Neuronal stem cell (in vitro differentiated cells): ENCODE measurements at regions not wholly inside any gene's neighbourhood (a gene's known extent, or its start where the extent isn't known, plus 50 kb on each side); places are given as distances from the start of the nearest gene placed in this dataset.

Experiments
- DNase-seq: peaks from one replicate; pipeline ENCODE4 v3.0.0-alpha.2; 2013; ENCODE audit warnings: low spot score
- H2AFZ ChIP-seq: one replicate; pipeline ENCODE4 v1.6.1; 2013; ENCODE audit warnings: mild to moderate bottlenecking, low read length, inconsistent platforms
- H2AK5ac ChIP-seq: 2 replicates; pipeline ENCODE4 v1.6.1; 2013; ENCODE audit warnings: low read depth, mild to moderate bottlenecking, inconsistent platforms, low read length, moderate library complexity, mixed read lengths
- H2BK120ac ChIP-seq: 2 replicates; pipeline ENCODE4 v1.6.1; 2013; ENCODE audit warnings: low read depth, mild to moderate bottlenecking, inconsistent platforms, low read length, moderate library complexity, mixed read lengths
- H2BK12ac ChIP-seq: one replicate; pipeline ENCODE4 v1.6.1; 2013; ENCODE audit warnings: low read length, inconsistent platforms
- H2BK15ac ChIP-seq: 2 replicates; pipeline ENCODE4 v1.6.1; 2013; ENCODE audit warnings: mild to moderate bottlenecking, low read length, inconsistent platforms, mixed read lengths
- H2BK5ac ChIP-seq: one replicate; pipeline ENCODE4 v1.6.1; 2013; ENCODE audit warnings: inconsistent platforms, mild to moderate bottlenecking, low read length, moderate library complexity
- H3K14ac ChIP-seq: one replicate; pipeline ENCODE4 v1.6.1; 2013; ENCODE audit warnings: low read length, inconsistent platforms
- H3K18ac ChIP-seq: 2 replicates; pipeline ENCODE4 v1.6.1; 2013; ENCODE audit warnings: low read length, inconsistent platforms
- H3K23ac ChIP-seq: 2 replicates; pipeline ENCODE4 v1.6.1; 2013; ENCODE audit warnings: low read depth, mild to moderate bottlenecking, mixed read lengths, low read length, inconsistent platforms; ENCODE audit not compliant: poor library complexity
- H3K27ac ChIP-seq: replicated peaks from 3 replicates; pipeline ENCODE4 v1.5.1; 2013; ENCODE audit warnings: low read length, inconsistent platforms
- H3K27me3 ChIP-seq, 3 experiments: 2 replicates each; pipeline ENCODE4 v1.6.1; 2013; ENCODE audit warnings: low read length in 3 of 3, mild to moderate bottlenecking in 2 of 3, inconsistent platforms in 1 of 3, low read depth in 1 of 3, mixed read lengths in 1 of 3, moderate library complexity in 1 of 3; ENCODE audit not compliant: control insufficient read depth in 3 of 3, insufficient read depth in 3 of 3
- H3K36me3 ChIP-seq, 2 donors: replicated peaks in 1 of 2; 2 replicates each; pipeline ENCODE4 v1.6.1; 2013; ENCODE audit warnings: low read length in 2 of 2; ENCODE audit not compliant: control insufficient read depth in 2 of 2, insufficient read depth in 2 of 2
- H3K4ac ChIP-seq: 2 replicates; pipeline ENCODE4 v1.6.1; 2013; ENCODE audit warnings: inconsistent platforms, mild to moderate bottlenecking, low read length, moderate library complexity
- H3K4me1 ChIP-seq, 2 donors: 1 replicate in 1 of 2; 2 replicates in 1 of 2; pipeline ENCODE4 v1.6.1; 2013; ENCODE audit warnings: low read length in 2 of 2, low read depth in 1 of 2; ENCODE audit not compliant: control insufficient read depth in 2 of 2, insufficient read depth in 1 of 2
- H3K4me2 ChIP-seq: one replicate; pipeline ENCODE4 v1.6.1; 2013; ENCODE audit warnings: mild to moderate bottlenecking, low read length, inconsistent platforms; ENCODE audit not compliant: insufficient read depth, poor library complexity, severe bottlenecking
- H3K4me3 ChIP-seq, 2 donors: 2 replicates each; pipeline ENCODE4 v1.5.1; 2013; ENCODE audit warnings: low read length in 2 of 2, mild to moderate bottlenecking in 2 of 2, inconsistent platforms in 1 of 2, moderate library complexity in 1 of 2
- H3K79me1 ChIP-seq: one replicate; pipeline ENCODE4 v1.6.1; 2013; ENCODE audit warnings: low read depth, mild to moderate bottlenecking, inconsistent platforms, low read length, moderate library complexity
- H3K9ac ChIP-seq: one replicate; pipeline ENCODE4 v1.6.1; 2013; ENCODE audit warnings: mild to moderate bottlenecking, low read depth, low read length, inconsistent platforms; ENCODE audit not compliant: poor library complexity
- H3K9me3 ChIP-seq, 2 donors: replicated peaks in 1 of 2; 2 replicates each; pipeline versions ENCODE3 to v1.6.1; 2013; ENCODE audit warnings: low read length in 2 of 2, mild to moderate bottlenecking in 2 of 2, inconsistent platforms in 1 of 2, low read depth in 1 of 2, mixed read lengths in 1 of 2, moderate library complexity in 1 of 2; ENCODE audit not compliant: control insufficient read depth in 2 of 2, insufficient read depth in 1 of 2
- H4K8ac ChIP-seq: one replicate; pipeline ENCODE4 v1.6.1; 2013; ENCODE audit warnings: low read depth, mild to moderate bottlenecking, inconsistent platforms, low read length, moderate library complexity
- H4K91ac ChIP-seq: one replicate; pipeline ENCODE4 v1.6.1; 2013; ENCODE audit warnings: low read length, low read depth, mild to moderate bottlenecking, inconsistent platforms; ENCODE audit not compliant: poor library complexity
- WGBS, 2 donors: extraction: QIAGEN DNeasy Blood & Tissue Kit; methylation state at CpG; one replicate each; pipeline ENCODE4 v1.1.7; 2013; ENCODE audit warnings: missing lambda C conversion rate in 2 of 2, mixed read lengths in 1 of 2; ENCODE audit not compliant: insufficient read length in 2 of 2, insufficient replicate concordance in 1 of 2; ENCODE audit errors: extremely low coverage in 2 of 2; 5-methylcytosine and 5-hydroxymethylcytosine counted together

DNA sequence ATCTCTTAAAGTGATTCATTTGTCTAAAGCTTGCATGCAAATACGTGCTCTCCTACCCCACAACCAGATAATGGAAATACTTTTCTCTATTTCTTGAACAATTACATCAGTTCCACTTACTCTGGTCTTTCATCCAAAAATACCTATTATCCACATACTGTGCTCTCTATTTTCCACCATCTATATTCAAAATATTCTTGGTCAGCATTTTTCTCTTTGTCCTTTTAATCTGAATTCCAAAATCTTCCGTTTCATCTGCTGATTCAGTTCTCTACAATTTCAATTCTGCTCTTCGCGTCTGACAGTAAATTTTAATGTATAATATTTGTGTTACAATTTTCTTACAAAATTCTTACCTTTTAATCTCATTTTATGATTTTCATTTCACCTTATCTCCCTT, 110.3 kb downstream of the ZNF648 start:
- H3K9me3 ChIP-seq = no peaks in the 10 kb centered on the region
- no peak overlapping the region for H3K23ac ChIP-seq
- no peaks in the 10 kb centered on the region for H3K79me1 ChIP-seq
- H2BK5ac ChIP-seq = no peak overlapping the region
- H2BK12ac ChIP-seq = no peak overlapping the region
- no peak overlapping the region for H2BK120ac ChIP-seq
- WGBS, 2 donors = no CpG with 5 or more reads among the region's 4 CpGs
- H3K36me3 ChIP-seq = no peaks in the 10 kb centered on the region
- no peak overlapping the region for H3K4me3 ChIP-seq
- no peak overlapping the region for H3K4me2 ChIP-seq
- H2BK15ac ChIP-seq = no peak overlapping the region
- no peak overlapping the region for H3K14ac ChIP-seq
- H3K4ac ChIP-seq = no peak overlapping the region
- H3K27me3 ChIP-seq = no peaks in the 10 kb centered on the region
- no peak overlapping the region for H2AFZ ChIP-seq
- H4K8ac ChIP-seq = no peak overlapping the region
- no peak overlapping the region for H4K91ac ChIP-seq
- no peak for DNase-seq
- H3K27ac ChIP-seq = no peak overlapping the region
- no peaks in the 10 kb centered on the region for H3K4me1 ChIP-seq
- H2AK5ac ChIP-seq = no peak overlapping the region
- H3K9ac ChIP-seq = no peak overlapping the region
- no peak overlapping the region for H3K18ac ChIP-seq

GRCh38 chr1:181949500-181949899, 112.0 kb downstream of the ZNF648 start:
- H4K8ac ChIP-seq = no peak overlapping the region
- H3K9me3 ChIP-seq = no peaks in the 10 kb centered on the region
- H2AFZ ChIP-seq = no peak overlapping the region
- H3K14ac ChIP-seq = no peak overlapping the region
- no peak overlapping the region for H3K23ac ChIP-seq
- no peak overlapping the region for H3K4ac ChIP-seq
- no peak overlapping the region for H2BK5ac ChIP-seq
- H3K27ac ChIP-seq = no peak overlapping the region
- DNase-seq = no peak
- no peak overlapping the region for H2AK5ac ChIP-seq
- no peak overlapping the region for H3K4me2 ChIP-seq
- H3K4me3 ChIP-seq = no peak overlapping the region
- H3K4me1 ChIP-seq = no peaks in the 10 kb centered on the region
- H3K9ac ChIP-seq = no peak overlapping the region
- H3K79me1 ChIP-seq = no peaks in the 10 kb centered on the region
- no peak overlapping the region for H4K91ac ChIP-seq
- no peak overlapping the region for H2BK120ac ChIP-seq
- H3K36me3 ChIP-seq = no peaks in the 10 kb centered on the region
- no peak overlapping the region for H2BK15ac ChIP-seq
- no peak overlapping the region for H2BK12ac ChIP-seq
- H3K27me3 ChIP-seq = no peaks in the 10 kb centered on the region
- WGBS, 2 donors = no CpG with 5 or more reads among the region's 2 CpGs
- no peak overlapping the region for H3K18ac ChIP-seq

GRCh38 chr1:181948372-181948771, 113.1 kb downstream of the ZNF648 start:
- H3K4me3 ChIP-seq = no peak overlapping the region
- H3K4me1 ChIP-seq = no peaks in the 10 kb centered on the region
- WGBS, 2 donors = no CpG with 5 or more reads among the region's 1 CpG

DNA sequence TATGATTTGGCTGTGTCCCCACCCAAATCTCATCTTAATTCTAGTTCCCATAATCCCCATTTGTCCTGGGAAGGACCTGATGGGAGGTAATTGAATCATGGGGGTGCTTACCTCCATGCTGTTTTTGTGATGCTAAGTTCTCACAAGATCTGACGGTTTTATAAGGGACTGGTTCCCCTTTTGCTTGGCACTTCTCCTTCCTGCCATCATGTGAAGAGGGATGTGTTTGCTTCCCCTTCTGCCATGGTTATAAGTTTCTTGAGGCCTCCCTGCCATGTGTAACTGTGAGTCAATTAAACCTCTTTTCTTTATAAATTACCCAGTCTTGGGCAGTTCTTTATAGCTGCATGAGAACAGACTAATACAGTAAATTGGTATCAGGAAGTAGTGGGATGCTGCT, 114.1 kb downstream of the ZNF648 start:
- Histone ChIP-seq H3K36me3 (no peaks in the 10 kb centered on the region), H3K14ac (no peak overlapping the region), H3K79me1 (no peaks in the 10 kb centered on the region), H3K23ac (no peak overlapping the region), H3K27me3 (no peaks in the 10 kb centered on the region), H3K27ac (no peak overlapping the region), H2AFZ (no peak overlapping the region), H2BK5ac (no peak overlapping the region), H3K4me2 (no peak overlapping the region), H3K4me3 (no peak overlapping the region), H4K91ac (no peak overlapping the region), H4K8ac (no peak overlapping the region), H3K18ac (no peak overlapping the region), H3K9ac (no peak overlapping the region), H2AK5ac (no peak overlapping the region), H3K4me1 (no peaks in the 10 kb centered on the region), H2BK120ac (no peak overlapping the region), H2BK12ac (no peak overlapping the region), H3K4ac (no peak overlapping the region), H2BK15ac (no peak overlapping the region), H3K9me3 (no peaks in the 10 kb centered on the region)
- DNase-seq = no peak
- no CpG with 5 or more reads among the region's 1 CpG for WGBS, 2 donors

More at GRCh38 chr1:181948372-181948771, 113.1 kb downstream of the ZNF648 start:
- H3K18ac ChIP-seq = no peak overlapping the region
- H2BK5ac ChIP-seq = no peak overlapping the region
- H3K23ac ChIP-seq = no peak overlapping the region
- no peak overlapping the region for H3K4me2 ChIP-seq
- no peak overlapping the region for H3K27ac ChIP-seq
- no peak overlapping the region for H2AFZ ChIP-seq
- H2AK5ac ChIP-seq = no peak overlapping the region
- no peaks in the 10 kb centered on the region for H3K9me3 ChIP-seq
- no peak overlapping the region for H2BK120ac ChIP-seq
- H4K91ac ChIP-seq = no peak overlapping the region
- H2BK15ac ChIP-seq = no peak overlapping the region
- no peak overlapping the region for H3K14ac ChIP-seq
- no peaks in the 10 kb centered on the region for H3K27me3 ChIP-seq
- H4K8ac ChIP-seq = no peak overlapping the region
- DNase-seq = no peak
- no peak overlapping the region for H2BK12ac ChIP-seq
- H3K79me1 ChIP-seq = no peaks in the 10 kb centered on the region
- no peak overlapping the region for H3K4ac ChIP-seq
- H3K36me3 ChIP-seq = no peaks in the 10 kb centered on the region
- no peak overlapping the region for H3K9ac ChIP-seq
